Endothelial cell of umbilical vein (primary cell): ENCODE measurements at regions not wholly inside any gene's neighbourhood (a gene's known extent, or its start where the extent isn't known, plus 50 kb on each side); places are given as distances from the start of the nearest gene placed in this dataset.

ENCODE experiments used
- BruUV-seq: library from RNA; stranded (reverse); fragments of 400-500 nt; replicated peaks from 2 replicates; lab custom pipeline; 2021; lab: Mats Ljungman, UMichigan
- CTCF ChIA-PET: fragments of 300-600, 350-600 bp; sonication (Branson Sonifier 250); formaldehyde crosslinking; loops from one replicate; lab custom pipeline; 2021; ENCODE audit warnings: antibody characterized with exemption, inconsistent platforms; lab: Charles Lee
- POLR2A ChIA-PET: fragments of 300-600, 350-600 bp; sonication (Branson Sonifier 250); formaldehyde crosslinking; loops from one replicate; lab custom pipeline; 2021; ENCODE audit warnings: antibody characterized with exemption, inconsistent platforms; lab: Charles Lee
- DNase-seq: peaks from one replicate; pipeline ENCODE4 v3.0.0-alpha.2; 2011; ENCODE audit warnings: low read depth, low spot score
- FAIRE-seq: peaks from 2 replicates; lab custom pipeline; 2011; peaks lifted over from hg19 to GRCh38; lab: Jason Lieb, UNC
- H2AFZ ChIP-seq: 2 replicates; pipeline ENCODE4 v1.6.0; 2012; ENCODE audit warnings: low read depth, low read length, control low read depth, inconsistent platforms
- H3K27ac ChIP-seq: 2 replicates; pipeline ENCODE4 v1.5.1; 2011; ENCODE audit warnings: low read depth, mild to moderate bottlenecking, control low read depth, low read length, moderate library complexity; ENCODE audit not compliant: insufficient read depth
- H3K27me3 ChIP-seq, 2 experiments: 2 replicates each; pipeline versions ENCODE4 v1.6.0 to v1.6.1; 2011; ENCODE audit warnings: low read length in 2 of 2, mixed read lengths in 1 of 2; ENCODE audit not compliant: control insufficient read depth in 2 of 2, insufficient read depth in 2 of 2
- H3K36me3 ChIP-seq, 2 experiments: 2 replicates in 1 of 2; 3 replicates in 1 of 2; pipeline ENCODE4 v1.5.1; 2011; ENCODE audit warnings: low read length in 2 of 2, mild to moderate bottlenecking in 1 of 2, moderate library complexity in 1 of 2; ENCODE audit not compliant: control insufficient read depth in 2 of 2, insufficient read depth in 2 of 2; ENCODE audit errors: extremely low read depth in 1 of 2
- H3K4me1 ChIP-seq: 3 replicates; pipeline ENCODE4 v1.5.1; 2011; ENCODE audit warnings: mild to moderate bottlenecking, low read length; ENCODE audit not compliant: control insufficient read depth, insufficient read depth; ENCODE audit errors: extremely low read depth
- H3K4me2 ChIP-seq: 2 replicates; pipeline ENCODE4 v1.6.1; 2011; ENCODE audit warnings: low read length, control low read depth, mixed read lengths; ENCODE audit not compliant: insufficient read depth
- H3K4me3 ChIP-seq, 3 experiments: fragments of 200-600 bp in 1 of 3; sonication (generic), shearing (Covaris generic) in 1 of 3; replicated peaks in 1 of 3; 2 replicates each; pipeline ENCODE4 v1.5.1; 2011 to 2016; ENCODE audit warnings: control low read depth in 3 of 3, low read length in 3 of 3, mild to moderate bottlenecking in 2 of 3, inconsistent platforms in 1 of 3, low read depth in 1 of 3, moderate library complexity in 1 of 3; ENCODE audit not compliant: insufficient read depth in 1 of 3
- H3K79me2 ChIP-seq: 2 replicates; pipeline ENCODE4 v1.6.0; 2012; ENCODE audit warnings: low read length, inconsistent platforms; ENCODE audit not compliant: control insufficient read depth, insufficient read depth
- H3K9ac ChIP-seq: replicated peaks from 2 replicates; pipeline ENCODE3; 2011; ENCODE audit warnings: low read length, control low read depth; ENCODE audit not compliant: insufficient read depth; ENCODE audit errors: extremely low read depth
- H3K9me1 ChIP-seq: replicated peaks from 3 replicates; pipeline ENCODE4 v1.6.0; 2011; ENCODE audit warnings: mild to moderate bottlenecking, low read length; ENCODE audit not compliant: control insufficient read depth, insufficient read depth; ENCODE audit errors: extremely low read depth
- H3K9me3 ChIP-seq: replicated peaks from 2 replicates; pipeline ENCODE4 v1.5.1; 2012; ENCODE audit warnings: low read length, inconsistent platforms; ENCODE audit not compliant: control insufficient read depth, insufficient read depth
- H4K20me1 ChIP-seq: replicated peaks from 2 replicates; pipeline ENCODE3; 2011; ENCODE audit warnings: mild to moderate bottlenecking, low read length; ENCODE audit not compliant: control insufficient read depth, insufficient read depth; ENCODE audit errors: extremely low read depth
- CTCF ChIP-seq, 2 donors: IDR thresholded peaks; 1 replicate in 1 of 2; 2 replicates in 1 of 2; pipeline ENCODE4 v1.5.1; 2011; ENCODE audit warnings: low read length in 2 of 2, mild to moderate bottlenecking in 2 of 2, moderate library complexity in 2 of 2, control low read depth in 1 of 2, inconsistent platforms in 1 of 2, low read depth in 1 of 2; ENCODE audit not compliant: insufficient read depth in 1 of 2; ENCODE audit errors: extremely low read depth in 1 of 2
- EZH2 ChIP-seq: IDR thresholded peaks from 2 replicates; pipeline ENCODE4 v1.6.1; 2012; ENCODE audit warnings: borderline replicate concordance, low read depth, mild to moderate bottlenecking, moderate library complexity, low read length, inconsistent platforms; ENCODE audit not compliant: severe bottlenecking
- FOS ChIP-seq: IDR thresholded peaks from 2 replicates; pipeline ENCODE4 v1.6.1; 2011; ENCODE audit warnings: mild to moderate bottlenecking, low read length, moderate library complexity, borderline replicate concordance; ENCODE audit not compliant: insufficient read depth
- GATA2 ChIP-seq: IDR thresholded peaks from 2 replicates; pipeline ENCODE4 v1.7.0; 2011; ENCODE audit warnings: low read depth, mild to moderate bottlenecking, moderate library complexity, mixed read lengths, low read length; ENCODE audit not compliant: insufficient read length, insufficient read depth
- JUN ChIP-seq: IDR thresholded peaks from 2 replicates; pipeline ENCODE4 v1.6.1; 2011; ENCODE audit warnings: borderline replicate concordance, low read depth; ENCODE audit not compliant: insufficient read length, insufficient read depth
- MAX ChIP-seq: IDR thresholded peaks from 2 replicates; pipeline ENCODE4 v1.6.1; 2011; ENCODE audit not compliant: insufficient read depth, insufficient read length
- MYC ChIP-seq: IDR thresholded peaks from one replicate; pipeline ENCODE4 v1.6.1; 2011; ENCODE audit warnings: mild to moderate bottlenecking, low read depth, low read length
- POLR2A ChIP-seq: IDR thresholded peaks from 2 replicates; pipeline ENCODE4 v1.6.1; 2012; ENCODE audit warnings: low read depth, mild to moderate bottlenecking, control low read depth, low read length
- POLR2AphosphoS5 ChIP-seq: IDR thresholded peaks from 2 replicates; pipeline ENCODE4 v1.6.1; 2012; ENCODE audit warnings: low read depth, mild to moderate bottlenecking, control low read depth, low read length, moderate library complexity; ENCODE audit not compliant: insufficient read depth
- dilution Hi-C: fragments of 300-500 bp; cut with MboI; formaldehyde crosslinking; loops from one replicate; pipeline ENCODE4 v1.15.0; 2019; ENCODE audit warnings: low sequenced_read_pairs; ENCODE audit not compliant: extremely low pct_ligation_motif_present
- intact Hi-C: fragments of 100-400 bp; cut with micrococcal nuclease; formaldehyde crosslinking; loops from one replicate; pipeline ENCODE4 v1.10.0; 2022

GRCh38 chr17:74148901-74149596 lies 54.4 kb upstream of the RPL38 start:
- intact Hi-C loops: no loop called here
- no peak overlapping the region for H3K9ac ChIP-seq
- no peak overlapping the region for H3K4me2 ChIP-seq
- no peak overlapping the region for H3K27ac ChIP-seq
- H3K79me2 ChIP-seq: no peaks in the 10 kb centered on the region
- no peak for FAIRE-seq
- dilution Hi-C loops: no loop called here
- no peaks in the 10 kb centered on the region for H3K36me3 ChIP-seq
- H3K9me1 ChIP-seq: no peaks in the 10 kb centered on the region
- H2AFZ ChIP-seq: no peak overlapping the region
- no peak overlapping the region for H3K4me3 ChIP-seq
- TF ChIP-seq EZH2 (no peak), FOS (no peak), CTCF (IDR thresholded peaks at IDR 0.05; ENCODE audit: extremely low read depth in 1 of 2, insufficient read depth in 1 of 2, low read depth in 1 of 2, low read length in 2 of 2) (no peak), POLR2AphosphoS5 (no peak), JUN (no peak), POLR2A (no peak), MAX (no peak), GATA2 (no peak), MYC (no peak)
- H3K9me3 ChIP-seq: peaks cover 2% of the 10 kb centered on the region
- no peak for DNase-seq
- no peaks in the 10 kb centered on the region for H3K4me1 ChIP-seq
- no peaks in the 10 kb centered on the region for H4K20me1 ChIP-seq
- ChIA-PET CTCF (no interaction called here), POLR2A (no interaction called here)
- no peaks in the 10 kb centered on the region for H3K27me3 ChIP-seq
- no TSS peak for BruUV-seq
